H1 (cell line): ENCODE measurements at regions not wholly inside any gene's neighbourhood (a gene's known extent, or its start where the extent isn't known, plus 50 kb on each side); places are given as distances from the start of the nearest gene placed in this dataset.

Experiments
- BACH1 ChIP-seq: IDR thresholded peaks from 2 replicates; pipeline ENCODE4 v1.6.1; 2012; ENCODE audit warnings: low read length, improper control_type of control experiment
- CHD2 ChIP-seq: IDR thresholded peaks from 2 replicates; pipeline ENCODE4 v1.6.1; 2012; ENCODE audit warnings: low read length, improper control_type of control experiment
- CREB1 ChIP-seq: IDR thresholded peaks from 2 replicates; pipeline ENCODE4 v1.6.1; 2012; ENCODE audit warnings: inconsistent platforms
- GTF2F1 ChIP-seq: IDR thresholded peaks from 2 replicates; pipeline ENCODE4 v1.6.1; 2012; ENCODE audit warnings: low read depth, low read length, improper control_type of control experiment, borderline replicate concordance
- POLR2AphosphoS5 ChIP-seq: IDR thresholded peaks from 2 replicates; pipeline ENCODE4 v1.6.1; 2011; ENCODE audit warnings: low read depth, low read length
- TBP ChIP-seq: IDR thresholded peaks from 2 replicates; pipeline ENCODE4 v1.6.1; 2011; ENCODE audit warnings: low read depth, low read length, improper control_type of control experiment
- TEAD4 ChIP-seq: IDR thresholded peaks from 2 replicates; pipeline ENCODE4 v1.6.1; 2012; ENCODE audit warnings: low read depth, low read length, inconsistent platforms, mixed read lengths

GRCh38 chr9:82164159-82164558 lies 175.6 kb downstream of the SPATA31D1 start (continued):
- no peak for TF ChIP-seq GTF2F1
- no peak for TF ChIP-seq BACH1
- no peak for TF ChIP-seq CREB1
- TF ChIP-seq CHD2, result no peak
- no peak for TF ChIP-seq POLR2AphosphoS5
- TF ChIP-seq TBP, result no peak
- TF ChIP-seq TEAD4, result no peak
